Testis (tissue), 2 donors: ENCODE measurements at regions not wholly inside any gene's neighbourhood (a gene's known extent, or its start where the extent isn't known, plus 50 kb on each side); places are given as distances from the start of the nearest gene placed in this dataset.

Source experiments
- POLR2A ChIP-seq: fragments of 450-650 bp; IDR thresholded peaks from one replicate; pipeline ENCODE4 v1.6.1; 2017; ENCODE audit warnings: antibody characterized with exemption, mild to moderate bottlenecking, moderate library complexity
- TF ChIP-seq, protein P1 (sequence below), 3 experiments: fragments of 450-650 bp in 2 of 3; fragments of 200-600 bp in 1 of 3; sonication (generic) in 1 of 3; IDR thresholded peaks; one replicate each; pipeline ENCODE4 v1.5.1; 2016 to 2019; ENCODE audit warnings: antibody characterized with exemption in 3 of 3, mild to moderate bottlenecking in 2 of 3, moderate library complexity in 1 of 3

DNA sequence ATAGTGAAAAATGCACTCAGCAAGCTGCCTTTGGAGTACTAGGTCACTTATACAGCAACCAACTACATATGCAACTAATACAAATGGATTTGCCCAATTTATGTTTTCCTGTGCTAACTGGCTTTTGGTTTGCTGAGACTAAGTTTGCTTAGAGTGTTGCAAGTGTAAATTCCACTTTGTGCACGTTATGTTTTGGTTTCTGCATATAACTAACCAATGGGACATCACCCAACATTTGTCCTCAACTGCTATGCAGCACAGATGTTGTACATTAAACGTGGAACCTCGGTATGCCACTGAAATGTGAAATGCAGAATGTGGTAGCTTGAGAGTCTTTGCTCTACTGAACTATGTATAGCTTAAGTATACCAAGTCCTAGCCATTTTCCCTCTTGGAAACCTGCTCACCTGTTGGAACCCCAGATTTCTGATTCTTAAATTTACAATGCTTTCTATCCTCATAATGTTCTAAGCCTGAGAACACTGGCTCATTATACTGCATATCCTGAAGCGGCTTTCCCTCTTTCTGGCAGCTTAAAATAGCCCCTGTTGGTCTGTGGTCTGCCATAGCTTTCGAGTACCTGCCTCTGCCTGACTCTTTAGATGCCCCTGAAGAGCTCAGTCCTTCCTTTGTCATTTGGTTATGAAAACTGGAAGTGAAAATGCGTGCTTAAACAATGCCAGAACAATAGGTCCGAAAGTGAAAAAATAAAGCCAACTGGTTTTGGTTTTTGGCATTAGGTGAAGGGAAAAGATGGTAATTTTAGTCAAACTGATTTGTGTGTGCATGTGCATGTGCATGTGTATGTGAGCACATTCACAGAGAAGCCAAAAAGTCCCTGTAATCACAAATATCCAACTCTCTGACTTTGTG is 158.0 kb downstream of the SH2D1A start:
- TF ChIP-seq, protein P1, sequence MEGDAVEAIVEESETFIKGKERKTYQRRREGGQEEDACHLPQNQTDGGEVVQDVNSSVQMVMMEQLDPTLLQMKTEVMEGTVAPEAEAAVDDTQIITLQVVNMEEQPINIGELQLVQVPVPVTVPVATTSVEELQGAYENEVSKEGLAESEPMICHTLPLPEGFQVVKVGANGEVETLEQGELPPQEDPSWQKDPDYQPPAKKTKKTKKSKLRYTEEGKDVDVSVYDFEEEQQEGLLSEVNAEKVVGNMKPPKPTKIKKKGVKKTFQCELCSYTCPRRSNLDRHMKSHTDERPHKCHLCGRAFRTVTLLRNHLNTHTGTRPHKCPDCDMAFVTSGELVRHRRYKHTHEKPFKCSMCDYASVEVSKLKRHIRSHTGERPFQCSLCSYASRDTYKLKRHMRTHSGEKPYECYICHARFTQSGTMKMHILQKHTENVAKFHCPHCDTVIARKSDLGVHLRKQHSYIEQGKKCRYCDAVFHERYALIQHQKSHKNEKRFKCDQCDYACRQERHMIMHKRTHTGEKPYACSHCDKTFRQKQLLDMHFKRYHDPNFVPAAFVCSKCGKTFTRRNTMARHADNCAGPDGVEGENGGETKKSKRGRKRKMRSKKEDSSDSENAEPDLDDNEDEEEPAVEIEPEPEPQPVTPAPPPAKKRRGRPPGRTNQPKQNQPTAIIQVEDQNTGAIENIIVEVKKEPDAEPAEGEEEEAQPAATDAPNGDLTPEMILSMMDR (IDR thresholded peaks at IDR 0.05): no peak
- TF ChIP-seq POLR2A: no peak
